ENCODE measurements at regions not wholly inside any gene's neighbourhood (a gene's known extent, or its start where the extent isn't known, plus 50 kb on each side); places are given as distances from the start of the nearest gene placed in this dataset.

DNA sequence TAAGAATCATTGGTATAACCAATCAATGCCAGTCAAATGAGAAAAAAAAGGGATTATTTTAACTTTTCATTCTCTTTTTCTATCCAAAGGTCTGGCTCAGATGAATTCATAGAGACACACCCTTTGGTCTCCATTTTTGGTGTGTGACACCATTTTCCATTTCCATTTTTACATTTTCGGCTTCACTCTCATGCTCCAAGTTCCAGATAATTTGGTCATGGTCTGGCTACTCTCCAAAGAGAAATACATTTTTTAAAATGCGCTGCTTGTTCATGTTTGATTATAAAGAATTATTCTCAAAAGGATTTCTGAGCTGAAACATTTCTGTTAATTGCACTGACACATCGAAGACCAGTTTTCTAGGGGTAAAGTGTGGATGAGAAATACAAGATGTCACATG is 51.6 kb upstream of the FIBIN start:
- ChIA-PET POLR2A (no interaction called here), CTCF (no interaction called here)
- 0 out of 2 replicates have a peak, but pooled peaks cover 1% of the 10 kb centered on the region for H3K27me3 ChIP-seq (ENCODE audit: control insufficient read depth, insufficient read depth, low read length)
- no peaks in the 10 kb centered on the region for H3K36me3 ChIP-seq (ENCODE audit: control insufficient read depth, insufficient read depth, low read length)
- TF ChIP-seq, protein P1, sequence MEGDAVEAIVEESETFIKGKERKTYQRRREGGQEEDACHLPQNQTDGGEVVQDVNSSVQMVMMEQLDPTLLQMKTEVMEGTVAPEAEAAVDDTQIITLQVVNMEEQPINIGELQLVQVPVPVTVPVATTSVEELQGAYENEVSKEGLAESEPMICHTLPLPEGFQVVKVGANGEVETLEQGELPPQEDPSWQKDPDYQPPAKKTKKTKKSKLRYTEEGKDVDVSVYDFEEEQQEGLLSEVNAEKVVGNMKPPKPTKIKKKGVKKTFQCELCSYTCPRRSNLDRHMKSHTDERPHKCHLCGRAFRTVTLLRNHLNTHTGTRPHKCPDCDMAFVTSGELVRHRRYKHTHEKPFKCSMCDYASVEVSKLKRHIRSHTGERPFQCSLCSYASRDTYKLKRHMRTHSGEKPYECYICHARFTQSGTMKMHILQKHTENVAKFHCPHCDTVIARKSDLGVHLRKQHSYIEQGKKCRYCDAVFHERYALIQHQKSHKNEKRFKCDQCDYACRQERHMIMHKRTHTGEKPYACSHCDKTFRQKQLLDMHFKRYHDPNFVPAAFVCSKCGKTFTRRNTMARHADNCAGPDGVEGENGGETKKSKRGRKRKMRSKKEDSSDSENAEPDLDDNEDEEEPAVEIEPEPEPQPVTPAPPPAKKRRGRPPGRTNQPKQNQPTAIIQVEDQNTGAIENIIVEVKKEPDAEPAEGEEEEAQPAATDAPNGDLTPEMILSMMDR (IDR thresholded peaks at IDR 0.05; ENCODE audit: insufficient read depth, low read depth, low read length) = no peak
- no peak for DNase-seq (ENCODE audit: low read depth)
- H3K4me3 ChIP-seq (ENCODE audit: low read depth, low read length) = no peak overlapping the region

- TF ChIP-seq, protein P1 (IDR thresholded peaks at IDR 0.05; ENCODE audit: insufficient read depth, low read depth, low read length) = no peak
- CTCF ChIA-PET = interaction anchor here (0.7 kb wide), 1 partner anchor 13 kb away, joined by 3 read pairs; no protein-coding TSS in a partner anchor
- Histone ChIP-seq H3K36me3 (ENCODE audit: control insufficient read depth, insufficient read depth, low read length) (no peaks in the 10 kb centered on the region), H3K4me3 (ENCODE audit: low read depth, low read length) (no peak overlapping the region), H3K27me3 (ENCODE audit: control insufficient read depth, insufficient read depth, low read length) (0 out of 2 replicates have a peak, but pooled peaks cover 1% of the 10 kb centered on the region)
- POLR2A ChIA-PET = no interaction called here
- no peak for DNase-seq (ENCODE audit: low read depth)
Measured at GRCh38 chr11:26943636-26944035, 50.3 kb upstream of the FIBIN start.

All from BJ (cell line).